Stromal cell of bone marrow (primary cell): ENCODE measurements at regions not wholly inside any gene's neighbourhood (a gene's known extent, or its start where the extent isn't known, plus 50 kb on each side); places are given as distances from the start of the nearest gene placed in this dataset.
"Not testable (repeated sequence)": the region's sequence is repeated elsewhere in the genome, so short reads cannot be mapped to it uniquely, and the experiment has no call there.

Source experiments
- DNase-seq: peaks from one replicate; pipeline ENCODE4 v3.0.0-alpha.2; 2012; ENCODE audit warnings: low read depth

DNA sequence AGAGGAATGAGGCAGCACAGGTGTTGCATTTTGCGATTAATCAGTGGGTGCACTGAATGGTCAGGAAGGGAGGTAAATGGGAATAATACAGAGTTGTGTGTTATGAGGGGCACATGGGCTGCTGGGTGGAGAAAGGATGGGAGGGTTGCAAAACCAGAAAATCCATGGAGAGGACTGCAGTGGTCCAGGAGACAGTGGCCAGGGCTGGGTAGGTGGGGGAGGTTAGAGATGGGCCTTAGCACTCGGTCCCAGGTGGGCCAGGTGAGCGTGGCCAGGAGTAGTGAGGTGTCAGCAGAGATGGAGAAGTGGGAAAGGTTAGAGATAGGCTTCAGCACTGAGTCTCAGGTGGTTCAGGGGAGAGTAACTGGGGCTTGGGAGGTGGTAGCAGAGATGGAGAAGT lies 399.1 kb upstream of the LARGE1 start:
- DNase-seq: no peak

DNA sequence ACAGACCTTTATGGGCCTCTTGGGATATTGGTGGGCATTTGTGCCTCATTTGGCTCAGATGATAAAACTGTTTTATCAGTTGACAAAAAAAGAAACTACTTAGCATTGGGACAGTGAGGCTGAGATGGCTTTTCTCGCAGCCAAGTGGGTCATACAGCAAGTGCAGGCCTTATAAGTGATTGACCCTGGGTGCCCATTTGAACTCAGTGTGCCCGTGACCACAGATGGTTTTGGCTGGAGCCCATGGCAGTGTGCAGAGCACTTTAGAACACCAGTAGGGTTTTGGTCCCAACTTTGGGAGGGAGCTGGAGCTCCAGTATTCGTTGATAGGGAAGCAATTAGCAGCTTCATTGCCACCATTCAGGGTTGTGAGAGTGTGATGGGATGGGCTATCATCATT lies 404.5 kb upstream of the LARGE1 start:
- DNase-seq: no peak

DNA sequence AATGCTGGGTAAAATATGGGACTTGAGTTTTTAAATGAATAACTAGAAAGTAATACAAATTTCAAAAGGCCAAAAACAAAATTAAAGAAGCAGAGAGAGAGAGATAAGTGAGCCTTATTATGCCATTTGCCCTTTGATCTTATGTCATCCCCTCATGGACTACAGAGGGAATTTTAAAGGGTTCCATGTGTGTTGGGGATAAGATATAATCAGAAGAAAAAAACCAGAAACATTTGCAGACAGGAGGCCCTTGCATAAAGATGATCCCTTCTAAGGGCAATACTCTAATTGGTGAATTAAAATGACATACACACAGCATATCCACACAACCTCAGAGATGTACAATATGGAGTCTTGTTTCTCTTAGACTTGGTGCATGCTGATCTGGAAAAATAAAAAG lies 406.6 kb upstream of the LARGE1 start:
- no peak for DNase-seq

DNA sequence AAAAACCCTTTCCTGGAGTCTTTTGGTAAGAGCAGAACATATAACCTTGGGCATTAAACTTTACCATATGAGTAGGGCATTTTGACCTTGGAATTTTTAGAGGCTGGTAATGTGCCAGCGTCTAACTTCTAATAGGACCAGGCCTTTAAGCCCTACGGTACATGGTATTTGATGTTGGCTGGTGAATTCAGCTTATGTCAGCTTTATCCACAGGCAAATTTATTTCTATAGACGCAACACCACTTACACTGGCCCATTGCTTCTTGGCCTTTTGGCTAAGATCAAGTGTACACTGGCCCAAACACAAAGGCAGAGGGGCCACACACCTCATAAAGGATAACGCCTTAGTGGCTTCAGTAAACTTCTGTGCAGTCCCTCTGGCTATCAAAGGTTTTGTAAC lies 410.2 kb upstream of the LARGE1 start:
- DNase-seq: no peak

DNA sequence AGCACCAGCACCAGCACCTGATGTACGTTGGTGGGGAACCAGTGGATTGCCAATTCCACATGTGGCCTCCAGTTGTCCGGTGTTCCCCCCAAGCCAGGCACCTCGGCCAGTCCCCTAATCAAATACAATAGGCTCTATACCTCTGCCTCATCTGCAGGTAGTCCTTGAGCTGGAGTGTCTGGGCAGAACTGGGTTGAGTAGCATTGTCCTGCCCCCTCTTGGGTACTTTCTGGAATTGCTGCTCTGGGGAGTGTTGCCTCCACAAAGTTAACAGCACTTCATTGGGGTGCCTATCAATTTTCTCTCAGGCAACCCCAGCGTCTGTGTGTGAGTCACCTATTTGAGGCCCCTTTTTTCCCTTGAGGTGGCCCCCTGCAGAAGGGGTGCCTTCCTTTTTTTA lies 413.0 kb upstream of the LARGE1 start:
- no peak for DNase-seq

DNA sequence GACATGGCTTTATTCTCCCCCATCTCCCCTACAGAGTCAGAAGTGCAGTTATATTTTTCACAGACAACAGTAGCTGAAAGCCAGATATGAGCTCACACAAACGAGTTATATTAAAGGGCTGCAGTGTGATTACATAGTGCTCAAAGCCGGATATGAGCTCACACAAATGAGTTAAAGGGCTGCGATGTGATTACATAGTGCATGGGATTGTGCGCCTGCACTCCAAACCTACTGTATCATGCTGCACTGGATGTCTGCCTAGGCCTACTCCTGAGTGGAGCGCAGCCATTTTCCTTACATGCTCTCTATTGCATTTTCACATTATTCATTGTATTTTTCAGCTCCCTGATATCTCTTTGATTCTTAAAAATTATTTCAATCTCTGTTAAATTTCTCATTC lies 414.6 kb upstream of the LARGE1 start:
- DNase-seq: no peak

DNA sequence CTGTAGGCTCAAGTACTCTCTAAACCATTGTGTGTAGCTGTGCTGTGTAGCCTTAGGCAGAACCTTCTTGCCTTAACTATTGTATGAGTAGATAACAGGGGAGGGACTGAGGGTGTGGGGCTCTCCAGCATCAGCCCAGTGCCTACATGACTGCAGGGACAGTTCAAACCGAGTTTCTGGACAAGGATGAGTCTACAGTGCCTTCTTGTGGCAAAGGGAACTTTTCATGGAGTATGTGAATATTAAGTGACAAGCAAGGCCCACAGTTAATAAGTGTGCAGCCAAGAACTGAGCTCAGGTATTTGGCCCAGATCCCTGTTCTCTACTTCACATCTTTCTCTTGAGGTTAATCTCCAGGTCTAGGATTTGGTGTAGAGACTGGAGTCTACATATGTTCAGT lies 424.4 kb upstream of the LARGE1 start:
- no peak for DNase-seq

DNA sequence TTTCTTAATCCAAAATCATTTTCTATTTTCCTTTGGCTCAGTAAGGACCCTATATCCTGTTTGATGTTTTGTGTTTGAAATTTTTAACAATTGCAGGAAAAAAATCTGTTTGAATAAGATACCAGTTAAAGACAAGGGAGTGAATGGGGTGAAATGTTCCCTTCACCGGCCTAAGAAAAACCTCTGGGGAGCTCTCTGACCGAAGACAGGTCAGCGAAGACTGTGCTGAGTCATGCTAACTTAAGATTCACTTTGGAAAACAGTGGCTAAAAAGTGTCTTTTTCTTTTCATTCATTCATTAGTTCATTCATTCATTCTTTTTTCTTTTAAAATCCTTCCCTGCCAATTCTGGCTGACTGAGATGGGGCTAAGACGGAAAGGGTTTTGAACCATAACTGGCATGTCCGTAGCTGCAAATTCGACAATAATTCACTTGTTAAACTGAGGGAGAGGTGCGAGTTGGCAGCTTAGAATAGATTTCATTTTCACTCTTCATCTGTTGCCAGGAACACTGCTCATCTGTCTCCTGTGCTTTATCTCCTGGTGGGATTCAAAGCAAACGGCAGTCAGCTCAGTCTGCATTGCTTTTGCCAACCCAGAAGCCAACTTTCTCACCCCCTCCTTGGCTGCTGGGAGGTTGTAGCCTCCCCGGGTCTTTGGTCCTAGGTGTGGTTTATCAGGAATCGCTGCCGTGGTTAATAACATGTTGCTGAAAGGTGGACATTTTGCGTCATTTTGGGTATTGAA lies 434.0 kb upstream of the LARGE1 start:
- no peak for DNase-seq

DNA sequence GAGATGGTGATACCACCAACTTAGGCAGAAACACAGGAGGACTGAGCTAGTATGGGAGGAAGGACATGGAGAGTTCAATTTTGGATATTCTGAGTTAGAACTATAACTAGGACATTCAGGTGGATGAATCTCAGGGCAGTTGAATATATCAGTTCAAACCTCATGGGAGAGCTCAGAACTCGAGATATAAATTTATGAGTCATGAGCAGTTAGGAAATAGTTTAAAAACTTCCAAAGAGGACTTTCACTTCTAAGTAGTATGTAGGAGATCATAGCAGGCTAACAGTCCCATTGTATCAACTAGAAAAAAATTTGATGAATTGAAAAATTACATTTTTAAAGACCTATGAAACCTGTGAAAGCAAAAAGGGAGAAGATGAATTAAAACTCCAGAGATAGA lies 436.2 kb upstream of the LARGE1 start:
- no peak for DNase-seq

DNA sequence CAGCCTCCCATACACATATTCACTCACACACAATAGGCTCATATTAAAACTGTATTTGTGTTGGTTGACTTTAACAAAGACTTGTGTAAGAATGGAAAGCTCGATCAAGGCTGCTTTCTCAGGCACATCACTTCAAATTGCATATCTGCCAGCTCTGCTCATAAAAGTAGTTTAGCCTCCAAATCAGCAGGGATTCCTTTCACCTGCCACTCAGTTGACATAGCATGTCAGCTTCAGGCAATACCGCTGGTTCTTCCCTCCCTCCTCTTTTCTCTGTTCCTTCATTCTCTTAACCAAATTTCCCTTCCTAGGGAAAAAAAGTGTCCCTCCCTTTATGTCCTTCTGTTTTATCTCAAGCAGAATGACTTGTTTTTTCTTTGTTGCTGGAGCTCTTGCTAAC lies 450.4 kb upstream of the LARGE1 start:
- no peak for DNase-seq

DNA sequence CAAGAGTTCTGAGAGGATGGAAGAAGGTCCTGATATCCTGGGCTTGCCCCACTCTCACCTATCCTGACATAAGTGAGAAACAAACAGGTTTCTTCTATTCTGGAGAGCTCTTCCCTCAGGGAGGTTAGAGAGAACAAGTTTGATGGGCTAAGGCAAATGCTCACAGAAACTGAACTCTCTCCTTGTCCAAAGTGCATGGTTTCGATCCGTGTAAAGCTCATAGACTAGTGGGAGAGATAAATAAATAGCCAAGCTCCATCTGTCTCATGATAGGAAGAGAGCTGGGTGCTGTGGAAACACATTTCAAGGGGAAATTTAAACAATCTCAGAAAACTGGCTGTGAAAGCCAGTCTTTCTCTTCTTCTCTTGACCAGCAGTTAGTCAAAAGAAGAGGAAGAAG lies 459.5 kb upstream of the LARGE1 start:
- DNase-seq: no peak

DNA sequence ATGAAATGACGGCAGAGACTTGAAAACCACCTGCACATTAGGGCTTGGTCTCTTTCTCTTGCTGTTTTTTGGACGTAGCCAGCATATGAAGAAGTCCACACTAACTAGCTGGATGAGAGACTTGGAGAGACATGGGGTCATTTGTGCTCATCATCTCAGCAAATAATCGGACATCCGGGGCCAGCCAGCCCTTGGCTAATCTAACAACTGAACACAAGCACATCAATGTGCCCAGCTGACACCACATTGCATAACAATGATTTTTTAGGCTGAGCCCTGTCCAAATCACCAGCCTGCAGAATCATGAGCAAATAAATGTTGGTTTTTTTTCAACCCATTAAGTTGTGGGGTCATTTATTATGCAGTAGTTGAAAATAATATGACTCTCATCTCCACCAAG lies 460.3 kb upstream of the LARGE1 start:
- no peak for DNase-seq

DNA sequence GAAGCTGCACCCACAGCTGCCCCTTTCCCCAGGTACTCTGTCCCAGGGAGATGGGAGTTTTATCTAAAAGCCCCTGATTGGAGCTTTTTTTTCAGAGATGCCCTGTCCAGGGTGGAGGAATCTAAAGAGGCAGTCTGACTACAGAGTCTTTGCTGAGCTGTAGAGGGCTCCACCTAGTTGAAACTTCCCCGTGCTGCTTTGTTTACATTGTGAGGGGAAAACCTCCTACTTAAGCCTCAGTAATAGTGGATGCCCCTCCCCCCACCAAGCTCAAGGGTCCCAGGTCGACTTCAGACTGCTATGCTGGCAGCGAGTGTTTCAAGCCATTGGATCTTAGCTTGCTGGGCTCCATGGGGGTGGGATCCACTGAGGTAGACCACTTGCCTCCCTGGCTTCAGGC lies 470.1 kb upstream of the LARGE1 start:
- DNase-seq: no peak

DNA sequence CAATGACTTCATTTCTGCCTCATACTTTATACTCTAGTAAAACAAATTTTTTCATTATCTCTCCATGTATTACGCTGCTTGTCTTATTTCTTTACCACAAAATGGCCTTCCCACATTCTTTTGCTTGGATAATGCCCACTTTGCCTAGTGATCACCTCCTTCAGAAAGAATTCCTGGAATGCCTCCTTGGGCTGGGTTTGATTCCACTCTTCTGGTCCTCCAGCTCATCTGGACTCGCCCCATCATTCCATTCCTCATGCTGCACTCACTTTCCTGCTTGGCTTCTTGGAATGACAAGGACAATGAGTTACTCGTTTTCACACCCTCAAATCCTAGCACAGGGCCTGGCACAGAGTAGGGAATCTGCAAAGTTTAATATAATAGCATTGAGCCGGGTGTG lies 475.1 kb upstream of the LARGE1 start:
- no peak for DNase-seq

DNA sequence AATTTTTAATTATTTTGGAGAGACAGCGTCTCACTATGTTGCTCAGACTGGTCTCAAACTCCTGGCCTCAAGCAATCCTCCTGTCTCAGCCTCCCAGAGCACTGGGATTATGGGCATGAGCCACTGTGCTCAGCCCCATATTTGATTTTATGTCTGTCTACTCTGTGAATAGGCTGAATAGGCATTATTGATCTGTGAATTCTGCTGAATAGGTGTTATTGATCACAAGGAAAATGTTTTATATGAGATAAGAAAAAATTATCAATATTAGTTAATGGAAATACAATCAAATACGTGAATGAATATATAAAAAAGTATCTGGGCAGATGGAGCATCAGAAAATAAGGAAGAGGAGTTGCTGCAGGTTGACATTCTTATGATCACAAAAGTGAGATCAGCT lies 483.4 kb upstream of the LARGE1 start:
- DNase-seq: no peak

DNA sequence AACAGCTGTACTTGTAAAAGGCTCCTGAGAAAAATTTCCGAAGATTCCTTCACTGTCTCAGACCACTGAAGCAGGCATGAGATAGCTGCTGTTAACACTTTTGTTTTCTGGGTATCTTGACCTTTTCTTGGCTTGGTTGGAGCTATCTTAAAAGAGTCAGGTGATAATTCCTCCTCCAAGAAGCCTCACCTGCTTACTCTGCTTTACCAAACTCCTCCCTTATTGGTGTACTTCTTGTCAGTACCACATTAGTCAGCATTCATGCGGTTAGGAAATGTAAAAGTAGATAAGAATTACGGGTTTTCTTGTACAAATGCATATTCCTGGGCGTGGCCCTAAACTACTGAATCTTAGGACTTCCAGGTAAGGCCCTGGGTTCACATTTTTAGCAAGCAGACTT lies 489.8 kb upstream of the LARGE1 start:
- DNase-seq: no peak

DNA sequence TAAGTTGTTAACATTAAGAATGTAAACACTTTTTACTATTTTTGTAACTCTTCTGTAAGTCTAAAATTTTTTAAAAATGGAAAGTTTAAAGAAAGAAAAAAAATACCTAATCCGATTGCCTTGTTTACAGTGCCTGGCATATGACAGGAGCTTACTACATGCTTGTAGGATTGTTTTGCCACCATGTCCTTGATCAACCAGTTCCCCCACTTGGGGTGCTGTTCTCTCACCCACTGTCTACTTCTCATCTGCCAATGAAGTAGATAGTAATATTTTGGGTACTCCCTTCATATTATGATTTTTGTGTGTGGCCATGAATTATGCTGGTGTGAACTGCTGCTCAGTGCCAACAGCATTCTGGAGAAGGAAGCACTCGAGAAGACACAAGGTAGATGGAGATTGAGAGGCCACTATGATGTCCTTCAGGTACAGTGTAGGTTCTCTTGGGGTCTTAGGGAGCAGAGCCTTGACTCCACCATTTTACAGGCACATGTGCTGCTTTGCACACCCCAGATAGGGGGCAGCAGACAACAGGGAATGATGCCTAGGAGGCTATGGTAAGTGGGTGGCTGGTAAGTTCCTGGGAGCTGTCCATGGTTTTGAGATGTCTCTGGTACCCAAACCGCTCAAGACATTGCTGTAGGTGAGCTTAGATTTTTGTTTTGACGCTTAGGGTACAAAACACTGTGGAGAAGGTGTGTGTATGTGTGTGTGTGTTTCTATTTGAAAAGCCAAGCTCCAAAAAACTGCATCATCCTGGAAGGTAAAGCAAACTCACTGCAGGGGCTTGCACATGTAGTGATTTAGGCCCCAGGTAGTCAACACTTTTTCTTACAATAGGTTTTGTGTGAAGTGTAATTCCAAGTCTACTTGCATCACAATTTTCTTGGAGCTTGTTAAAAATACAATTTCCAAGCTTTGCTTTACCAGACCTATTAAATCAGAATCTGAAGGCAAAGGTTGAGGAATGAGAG lies 494.5 kb upstream of the LARGE1 start:
- peak; percentile 6 for DNase-seq

DNA sequence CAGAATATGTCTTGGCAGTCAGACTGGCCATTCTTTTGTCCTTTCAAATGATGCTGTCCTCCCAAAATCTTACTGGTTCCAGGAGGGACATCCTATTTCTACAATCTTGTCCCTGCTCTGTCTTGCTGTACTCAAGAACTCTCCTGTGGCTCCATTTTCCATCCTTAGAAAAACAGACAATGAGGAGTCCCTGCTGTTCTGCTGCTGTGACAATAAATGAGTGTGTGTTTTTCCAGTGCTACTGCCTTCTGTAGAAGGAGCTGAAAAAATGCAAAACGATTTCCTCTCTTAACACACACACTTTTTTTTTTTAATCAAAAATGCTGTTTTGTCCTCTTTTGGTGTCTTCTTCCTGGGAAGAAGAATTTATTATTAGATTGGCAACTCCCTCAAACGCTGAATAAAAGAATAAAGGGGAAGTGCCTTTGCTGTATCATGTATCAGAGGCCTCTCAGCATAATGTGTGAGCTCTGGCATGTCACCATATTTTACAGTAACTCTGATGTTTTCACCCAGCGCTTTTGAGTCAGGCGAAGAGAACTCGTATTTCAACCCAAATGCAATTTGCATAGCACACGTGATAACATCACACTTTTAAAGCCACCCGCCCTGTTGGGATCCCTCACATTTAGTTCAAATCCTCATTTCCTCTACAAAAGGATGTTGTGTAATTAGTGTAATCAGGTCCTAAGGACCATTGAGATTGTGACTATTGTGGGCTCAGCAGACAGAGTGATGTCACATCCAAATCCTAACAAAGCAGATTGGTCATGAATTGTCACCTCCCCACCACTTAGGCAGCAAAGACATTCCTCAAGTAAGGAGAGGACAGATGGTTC lies 496.0 kb upstream of the LARGE1 start:
- no peak for DNase-seq

DNA sequence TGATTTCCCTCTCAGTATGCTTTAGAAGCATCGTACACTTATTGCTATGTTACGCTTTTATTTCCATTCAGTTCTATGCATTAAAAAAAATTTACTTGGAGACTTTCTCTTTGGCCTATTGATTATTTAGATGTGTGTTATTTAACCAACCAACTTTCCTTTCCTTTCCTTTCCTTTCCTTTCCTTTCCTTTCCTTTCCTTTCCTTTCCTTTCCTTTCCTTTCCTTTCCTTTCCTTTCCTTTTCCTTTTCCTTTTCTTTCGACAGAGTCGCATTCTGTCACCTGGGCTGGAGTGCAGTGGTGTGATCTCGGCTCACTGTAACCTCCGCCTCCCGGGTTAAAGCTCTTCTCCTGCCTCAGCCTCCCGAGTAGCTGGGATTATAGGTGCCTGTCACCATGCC lies 502.7 kb upstream of the LARGE1 start:
- not testable (repeated sequence) for DNase-seq

DNA sequence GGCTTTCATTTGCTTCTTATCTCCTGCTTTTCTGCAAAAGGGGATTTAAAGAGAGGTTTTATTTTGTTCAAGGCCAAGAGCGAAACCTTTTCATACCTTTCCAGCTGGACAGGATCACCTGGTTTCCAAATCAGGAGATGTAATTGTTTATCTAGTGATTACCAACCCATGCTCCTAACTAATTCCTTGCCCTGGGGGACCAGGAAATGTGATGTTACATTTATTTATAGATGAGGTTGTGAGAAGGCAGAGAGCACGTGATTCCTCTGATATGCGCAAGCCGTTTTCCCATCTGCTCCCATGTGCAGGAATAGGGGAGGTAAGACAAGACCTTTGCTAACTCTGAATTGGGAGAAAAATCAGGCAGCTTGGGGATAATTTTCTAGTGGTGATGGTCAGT lies 507.2 kb upstream of the LARGE1 start:
- no peak for DNase-seq

DNA sequence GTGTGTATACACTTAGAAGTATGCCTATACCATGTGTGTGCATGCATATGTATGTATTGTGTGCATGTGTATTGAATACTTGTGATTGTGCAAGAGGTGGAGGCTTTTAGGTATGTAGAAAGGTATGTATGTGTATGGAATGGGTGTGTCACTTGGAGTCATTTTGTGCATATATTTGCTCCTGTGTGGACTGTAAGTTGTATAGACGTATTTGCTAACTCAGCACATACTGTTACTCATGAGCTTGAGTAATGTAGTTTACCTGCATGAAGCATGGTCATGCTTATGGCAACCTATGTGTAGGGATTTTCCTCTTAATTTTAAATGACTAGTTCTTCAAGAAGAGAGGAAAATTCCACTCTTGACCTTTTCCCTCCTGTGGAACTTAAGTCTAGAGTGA lies 507.6 kb upstream of the LARGE1 start:
- DNase-seq: no peak

DNA sequence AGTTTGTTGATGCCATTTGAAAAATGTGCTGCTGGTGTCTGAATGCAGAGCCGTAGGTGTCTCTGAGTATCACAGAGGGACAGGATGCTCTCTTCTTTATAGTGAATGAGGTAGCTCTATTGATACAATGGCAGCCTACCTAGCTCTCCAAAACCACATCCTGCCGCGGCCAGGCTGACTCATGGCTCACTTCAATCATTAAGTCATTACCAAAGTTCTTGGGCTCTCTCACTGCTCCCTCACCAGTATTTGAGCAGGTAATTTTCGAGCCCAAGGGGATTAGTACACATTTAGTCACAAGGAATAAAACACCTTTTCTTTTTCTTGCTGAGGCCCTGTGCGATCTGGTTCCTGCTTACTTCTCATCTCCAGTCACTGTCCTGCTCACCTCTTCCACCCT lies 509.0 kb upstream of the LARGE1 start:
- DNase-seq: no peak

DNA sequence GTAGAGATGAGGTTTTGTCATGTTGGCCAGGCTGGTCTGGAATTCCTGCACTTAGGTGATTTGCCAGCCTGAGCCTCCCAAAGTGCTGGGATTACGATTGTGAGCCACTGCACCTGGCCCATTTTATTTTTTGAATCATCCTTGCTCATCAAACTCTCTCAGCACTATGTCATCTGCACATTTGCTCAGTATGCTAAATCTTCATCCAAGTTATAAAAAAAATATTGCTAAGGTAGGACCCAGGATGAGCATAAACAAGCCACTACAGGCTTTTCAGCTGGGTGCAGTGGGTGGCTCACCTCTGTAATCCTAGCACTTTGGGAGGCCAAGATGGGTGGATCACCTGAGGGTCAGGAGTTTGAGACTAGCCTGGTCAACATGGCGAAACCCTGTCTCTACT lies 510.1 kb upstream of the LARGE1 start:
- no peak for DNase-seq
